GM18858 (cell line): ENCODE measurements at regions not wholly inside any gene's neighbourhood (a gene's known extent, or its start where the extent isn't known, plus 50 kb on each side); places are given as distances from the start of the nearest gene placed in this dataset.

Experiments
- ATAC-seq: cut with Tn5 transposase; IDR thresholded peaks from one replicate; pipeline ENCODE4 v1.9.1; 2021; ENCODE audit not compliant: unreplicated experiment

DNA sequence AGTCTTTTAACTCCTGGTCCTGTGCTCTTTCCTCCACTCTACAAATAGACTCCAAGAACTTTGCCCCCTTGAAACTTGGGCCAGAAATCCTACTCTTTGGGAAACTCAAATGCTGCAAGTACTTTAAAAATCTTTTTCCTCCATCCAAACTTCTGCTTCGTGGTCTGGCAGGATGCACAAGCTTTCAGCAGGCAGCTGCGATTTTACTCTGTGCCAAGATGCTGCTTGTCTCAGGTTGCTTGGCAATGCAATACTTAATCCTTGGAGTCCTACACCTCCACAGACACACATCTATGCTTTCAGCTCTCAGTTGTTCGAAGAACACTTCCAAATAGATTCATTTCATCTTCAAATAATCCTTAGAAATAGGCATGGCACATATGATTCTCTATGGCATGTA lies 435.3 kb upstream of the USP24 start:
- no peak for ATAC-seq

DNA sequence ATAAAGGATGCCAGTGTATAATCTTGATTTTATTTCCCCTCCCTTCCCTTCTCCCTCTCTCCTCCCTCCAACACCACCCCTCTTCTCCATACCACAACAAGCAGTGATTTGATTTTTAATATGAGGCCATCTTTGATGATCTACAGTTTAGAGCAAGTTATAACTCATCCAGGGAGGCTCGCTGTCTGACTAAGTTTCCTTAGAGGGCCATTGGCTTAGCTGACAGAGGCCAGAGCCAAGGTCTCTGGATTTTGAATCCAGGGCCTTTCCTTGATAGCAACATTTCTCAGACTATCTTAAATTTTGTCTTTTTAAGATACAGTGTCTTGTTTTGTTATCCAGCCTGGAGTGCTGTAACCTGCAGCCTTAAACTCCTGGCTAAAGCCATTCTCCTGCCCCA lies 431.0 kb upstream of the USP24 start:
- no peak for ATAC-seq

DNA sequence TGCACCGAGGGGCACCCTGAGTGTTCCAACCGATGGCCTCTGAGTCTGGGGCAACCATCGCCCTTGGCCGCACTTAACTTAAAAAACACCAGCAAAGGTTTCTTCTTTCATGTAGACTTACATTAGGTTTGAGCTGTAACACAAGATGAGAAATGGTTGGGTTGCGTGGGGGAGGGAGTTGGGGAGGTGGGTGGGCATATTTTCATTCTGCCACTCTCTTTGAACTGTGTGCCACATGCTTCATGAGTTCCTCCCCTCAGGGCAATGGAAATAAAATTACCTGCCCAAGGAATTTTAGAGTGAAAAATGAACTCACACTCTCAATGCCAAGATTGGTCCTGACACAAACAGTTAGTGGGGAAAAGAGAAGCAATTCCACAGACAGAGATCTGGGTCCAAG lies 430.1 kb upstream of the USP24 start:
- no peak for ATAC-seq

DNA sequence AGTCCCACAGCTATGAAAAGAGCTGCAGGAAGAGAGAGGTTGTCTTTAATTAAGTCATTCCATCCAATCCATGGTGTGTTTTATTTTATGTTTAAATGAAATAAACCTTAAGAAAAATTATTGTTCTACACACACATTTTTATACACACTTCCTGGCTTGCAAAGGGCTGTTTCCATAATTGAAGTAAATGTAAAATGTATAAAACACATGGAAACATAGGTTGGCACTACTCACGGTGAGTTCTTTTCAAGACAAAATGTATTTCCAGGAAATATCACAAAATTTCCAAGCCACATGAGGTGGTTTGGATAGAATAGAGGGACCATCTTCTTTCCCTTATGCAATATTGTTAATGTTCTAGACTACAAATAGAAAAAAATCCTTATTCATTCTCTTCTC lies 426.8 kb upstream of the USP24 start:
- no peak for ATAC-seq

DNA sequence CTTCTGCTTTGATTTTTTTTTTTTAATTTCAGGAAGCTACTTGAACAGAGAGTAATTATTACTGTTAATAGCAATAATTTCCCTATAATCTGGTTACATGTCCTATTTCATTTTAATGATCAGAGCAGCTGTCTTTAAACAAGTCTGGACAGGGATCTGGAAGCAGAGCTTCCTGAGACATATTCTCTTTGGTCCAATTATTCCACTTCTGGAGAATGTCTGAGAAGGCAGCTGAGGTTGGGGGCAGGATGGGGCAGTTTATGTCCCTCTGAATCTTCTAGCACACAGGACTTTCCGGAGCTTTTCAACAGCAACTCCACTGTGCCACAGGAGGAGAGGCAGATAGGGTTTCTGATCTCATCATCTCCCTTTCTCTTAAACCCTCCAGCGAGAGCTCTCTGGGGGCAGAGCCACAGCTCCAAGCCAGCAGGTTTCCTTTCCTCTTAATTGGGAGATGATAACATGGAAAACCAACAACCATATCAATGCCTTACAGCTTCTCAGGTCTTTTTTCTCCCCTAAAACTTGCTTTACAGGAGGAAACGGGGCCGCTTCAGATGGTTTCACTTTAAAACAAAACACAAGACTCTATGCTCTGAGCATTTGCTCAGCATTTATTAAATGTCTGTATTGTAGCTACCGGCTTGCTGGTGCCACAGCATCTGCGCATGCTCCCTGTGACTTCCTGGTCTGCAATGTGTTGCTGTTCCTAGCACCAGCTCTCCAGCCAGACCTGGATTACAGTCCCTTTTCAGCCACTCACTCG lies 425.7 kb upstream of the USP24 start:
- peak; percentile 55 for ATAC-seq

DNA sequence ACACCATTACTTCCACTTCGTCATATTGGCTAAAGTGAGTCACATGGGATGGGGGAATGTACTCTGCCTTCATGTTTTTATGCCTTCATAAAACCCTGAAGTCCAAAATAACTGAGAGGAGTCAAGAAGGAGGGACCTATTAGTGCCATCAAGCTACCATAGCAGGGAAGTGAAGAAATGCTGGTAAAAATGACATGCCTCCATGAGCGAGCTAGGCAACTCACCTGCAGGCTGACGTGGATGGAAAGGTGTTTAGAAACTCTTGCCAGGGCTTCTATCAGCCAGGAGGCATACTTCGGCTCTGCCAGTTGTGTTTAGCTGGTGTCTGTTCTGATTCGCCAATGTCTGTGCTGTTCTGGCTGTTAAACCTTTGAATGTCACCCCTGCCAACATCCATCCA lies 424.4 kb upstream of the USP24 start:
- ATAC-seq: no peak

DNA sequence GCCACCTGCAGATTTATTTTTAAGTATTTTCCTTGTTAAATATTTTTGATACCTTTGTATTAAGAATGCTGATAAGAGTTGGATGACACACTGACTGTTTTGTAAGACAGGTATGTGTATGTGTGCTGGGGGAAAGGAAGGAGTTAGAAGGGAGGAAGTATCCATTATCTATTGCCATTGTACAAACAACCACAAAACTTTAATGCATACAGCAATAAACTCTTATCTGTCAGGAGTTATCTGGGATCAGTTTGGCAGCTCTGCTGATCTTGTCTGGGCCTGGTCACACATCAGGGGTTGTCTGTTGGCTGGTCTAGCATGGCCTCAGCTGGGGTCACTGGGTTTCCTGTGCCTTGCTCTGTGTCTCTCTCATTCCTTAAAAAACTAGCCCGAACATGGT lies 423.9 kb upstream of the USP24 start:
- no peak for ATAC-seq

DNA sequence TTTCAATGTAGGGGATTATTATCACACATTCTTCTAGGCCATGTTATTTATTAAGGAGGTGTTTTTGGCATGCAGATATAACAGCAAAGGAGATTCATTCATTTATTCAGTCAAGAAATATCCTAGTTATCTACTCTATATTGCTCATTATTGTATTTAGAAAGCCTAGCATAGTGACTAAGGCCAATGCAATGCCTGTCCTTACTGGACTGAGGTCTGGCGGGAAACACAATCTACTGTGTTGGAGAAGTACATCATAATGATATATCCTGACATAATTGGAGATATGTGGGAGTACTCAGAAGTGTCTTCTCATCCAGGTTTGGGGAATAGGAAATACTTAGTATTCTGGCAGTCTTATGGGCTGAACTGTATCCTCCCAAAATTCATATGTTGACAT lies 421.5 kb upstream of the USP24 start:
- ATAC-seq: no peak

DNA sequence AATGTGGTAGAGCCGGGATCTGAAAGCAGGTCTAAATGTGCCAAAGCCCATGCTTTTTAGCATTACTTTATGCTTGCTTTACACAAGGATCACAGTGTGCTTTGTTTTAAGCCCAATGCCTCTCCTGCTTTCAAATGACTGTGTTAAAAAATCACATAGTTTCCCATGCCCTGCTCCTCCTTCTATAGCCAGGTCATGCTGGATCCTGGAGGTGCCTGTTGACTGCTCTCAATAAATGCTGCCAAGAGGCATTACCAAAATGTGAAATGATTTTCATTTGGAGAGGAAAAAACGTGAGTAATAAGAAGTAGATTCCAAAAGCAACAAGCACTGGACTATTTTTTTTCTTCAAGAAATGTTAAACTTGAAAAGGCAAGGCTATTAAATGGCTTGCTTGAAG lies 420.7 kb upstream of the USP24 start:
- ATAC-seq: no peak

DNA sequence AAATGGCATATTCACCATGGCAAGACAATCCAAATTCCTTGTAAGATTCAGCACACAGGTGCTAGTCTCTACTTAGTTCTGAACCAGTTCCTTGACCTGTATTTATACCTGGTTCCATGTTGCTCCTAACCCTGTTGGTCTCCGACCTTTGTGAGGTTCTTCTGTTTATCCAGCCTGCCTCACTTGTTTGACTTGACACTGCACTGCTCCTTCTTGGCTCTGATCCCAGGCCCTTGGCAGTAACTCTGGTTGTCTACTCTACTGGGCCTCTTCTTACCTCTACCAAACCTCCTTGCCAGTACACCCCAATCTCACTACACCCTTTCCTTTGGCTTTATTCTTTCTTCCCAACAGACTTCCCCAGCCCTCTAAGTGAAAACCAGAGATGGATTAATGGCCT lies 419.4 kb upstream of the USP24 start:
- ATAC-seq: no peak

DNA sequence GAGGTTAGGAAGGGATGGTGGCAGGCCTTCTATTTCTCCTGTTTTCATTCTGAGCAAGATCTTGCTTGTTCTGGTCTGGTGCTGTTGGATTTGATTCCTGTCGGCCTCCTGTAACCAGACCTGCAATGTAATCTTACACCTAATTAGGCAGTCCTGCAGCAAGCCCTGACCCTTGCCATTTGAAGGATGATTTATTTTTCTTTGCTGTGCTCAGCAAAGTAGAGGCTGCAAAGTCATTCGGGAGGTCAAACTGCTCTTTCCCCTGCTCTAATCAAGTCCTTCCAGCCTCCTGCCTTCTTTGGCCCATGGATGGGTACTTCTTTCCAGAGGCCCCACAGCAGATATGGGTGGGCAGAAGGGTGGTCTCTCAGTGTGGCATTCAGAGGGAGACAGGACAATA lies 417.7 kb upstream of the USP24 start:
- ATAC-seq: no peak

DNA sequence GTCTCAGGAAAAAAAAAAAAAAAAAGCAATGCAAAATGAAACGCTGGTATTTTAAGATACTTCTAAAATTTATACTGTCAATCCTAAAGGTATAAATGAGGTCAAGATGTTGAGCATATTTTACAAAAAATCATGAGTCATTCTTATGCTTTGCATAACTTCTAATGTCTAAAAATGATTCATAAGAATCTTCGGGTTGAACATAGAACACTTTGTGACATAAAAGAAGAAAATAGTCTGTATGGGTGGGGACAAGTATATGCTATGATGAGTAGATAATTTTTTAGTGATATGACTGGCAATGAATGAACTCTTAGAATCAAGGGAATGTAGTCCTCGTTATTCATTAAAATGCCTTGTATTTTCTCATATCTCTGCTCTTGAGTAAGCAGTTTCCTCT lies 416.9 kb upstream of the USP24 start:
- ATAC-seq: no peak

DNA sequence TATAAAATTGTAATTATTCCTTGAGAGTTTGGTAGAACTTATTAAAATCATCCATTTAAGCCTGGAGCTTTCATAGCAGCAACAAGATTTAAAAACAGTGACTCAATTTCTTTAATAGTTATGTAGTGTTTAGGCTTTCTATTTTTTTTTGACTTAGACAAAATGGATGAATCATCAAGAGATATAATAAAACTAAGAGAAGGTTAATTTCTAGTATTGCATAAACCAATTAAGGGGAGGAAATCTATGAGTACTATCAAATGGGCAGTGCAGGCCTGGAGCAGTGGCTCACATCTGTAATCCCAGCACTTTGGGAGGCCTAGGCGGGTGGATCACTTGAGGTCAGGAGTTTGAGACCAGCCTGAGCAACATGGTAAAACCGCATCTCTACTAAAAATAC lies 416.3 kb upstream of the USP24 start:
- no peak for ATAC-seq

DNA sequence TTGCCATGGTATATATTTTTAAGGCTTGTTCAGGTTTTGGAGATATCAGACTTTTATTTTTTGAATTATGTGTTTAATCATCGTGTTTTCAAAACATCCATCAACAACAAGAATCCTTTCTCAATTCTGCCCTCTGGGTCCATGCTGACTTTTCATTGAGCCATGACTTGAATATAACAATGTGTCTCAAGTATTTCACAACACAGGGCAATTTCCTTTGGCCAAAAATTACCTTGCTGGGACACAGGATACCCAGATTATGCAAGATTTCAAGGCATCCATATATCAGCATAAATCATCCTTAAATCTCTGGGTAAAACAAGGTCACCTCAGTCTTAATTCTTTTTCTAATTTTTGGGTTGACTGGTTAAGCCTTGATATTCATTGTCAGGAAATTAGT lies 411.2 kb upstream of the USP24 start:
- no peak for ATAC-seq

DNA sequence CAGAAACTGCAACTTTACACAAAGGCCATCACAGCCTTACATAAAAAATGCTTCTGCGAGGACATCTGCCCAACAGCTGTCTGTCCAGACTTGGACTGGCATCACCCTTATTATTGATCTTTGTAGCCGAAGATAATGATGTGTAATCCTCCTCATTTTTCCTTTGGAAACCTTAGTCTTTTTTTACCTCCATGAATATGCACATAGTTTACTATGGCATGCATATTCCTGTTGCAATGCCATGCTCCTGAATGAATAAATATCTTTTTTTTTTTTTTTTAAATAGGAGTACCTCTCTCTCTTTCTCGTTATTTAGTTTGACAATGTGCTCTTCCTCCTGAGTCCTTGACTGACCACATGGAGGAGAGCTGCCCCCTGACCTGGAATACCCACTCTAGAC lies 409.6 kb upstream of the USP24 start:
- ATAC-seq: no peak

DNA sequence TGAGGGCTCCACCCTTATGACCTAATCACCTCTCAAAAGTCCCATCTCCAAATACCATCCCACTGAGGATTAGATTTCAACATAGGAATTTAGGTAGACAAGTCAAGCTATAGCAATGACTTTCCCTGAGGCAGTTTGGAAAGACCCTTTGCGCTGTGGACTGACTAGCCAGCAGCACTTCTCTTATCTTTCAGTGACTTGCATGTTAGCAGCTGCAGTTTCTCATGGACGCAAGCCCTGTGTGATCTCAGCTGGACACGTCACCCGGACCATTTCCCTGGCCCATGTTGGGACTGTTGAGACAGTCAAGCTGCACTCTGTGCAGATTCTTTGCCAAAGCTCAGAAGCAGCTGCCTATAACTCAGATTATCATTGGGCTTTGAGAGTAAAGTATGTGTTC lies 408.1 kb upstream of the USP24 start:
- no peak for ATAC-seq

DNA sequence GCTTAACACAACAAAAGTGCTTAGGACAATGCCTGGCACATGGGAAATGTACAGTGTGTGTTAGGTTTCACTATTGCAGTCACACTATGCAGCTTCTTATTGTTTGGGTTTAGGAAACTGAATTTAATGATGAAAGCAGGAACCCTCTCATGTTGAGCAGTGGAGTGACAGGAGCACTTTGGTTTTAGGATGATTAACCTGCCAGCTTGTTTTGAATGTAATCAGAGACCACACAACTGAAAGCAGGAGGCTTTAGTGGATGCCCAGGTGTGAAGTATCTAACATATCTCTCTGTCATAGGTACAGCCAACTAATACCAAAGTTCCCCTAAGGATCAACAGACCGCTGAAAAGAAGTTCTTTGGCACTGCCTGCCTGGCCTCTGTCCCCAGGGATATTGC lies 406.9 kb upstream of the USP24 start:
- ATAC-seq: no peak

DNA sequence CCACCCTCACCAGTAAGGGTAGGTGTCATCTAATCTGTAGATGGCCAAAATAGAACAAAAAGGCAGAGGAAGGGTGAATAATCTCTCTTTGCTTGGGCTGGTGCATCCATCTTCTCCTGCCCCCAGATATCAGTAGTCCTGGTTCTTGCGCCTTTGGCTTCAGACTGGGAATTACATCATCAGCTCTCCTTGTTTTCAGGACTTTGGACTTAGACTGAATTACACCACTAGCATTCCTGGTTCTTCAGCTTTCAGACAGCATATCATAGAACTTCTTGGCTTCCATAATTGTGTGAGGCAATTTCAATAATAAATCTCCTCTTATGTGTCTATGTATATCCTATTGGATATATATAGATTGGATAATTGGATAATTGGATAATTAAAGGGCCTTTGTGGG lies 403.0 kb upstream of the USP24 start:
- no peak for ATAC-seq

DNA sequence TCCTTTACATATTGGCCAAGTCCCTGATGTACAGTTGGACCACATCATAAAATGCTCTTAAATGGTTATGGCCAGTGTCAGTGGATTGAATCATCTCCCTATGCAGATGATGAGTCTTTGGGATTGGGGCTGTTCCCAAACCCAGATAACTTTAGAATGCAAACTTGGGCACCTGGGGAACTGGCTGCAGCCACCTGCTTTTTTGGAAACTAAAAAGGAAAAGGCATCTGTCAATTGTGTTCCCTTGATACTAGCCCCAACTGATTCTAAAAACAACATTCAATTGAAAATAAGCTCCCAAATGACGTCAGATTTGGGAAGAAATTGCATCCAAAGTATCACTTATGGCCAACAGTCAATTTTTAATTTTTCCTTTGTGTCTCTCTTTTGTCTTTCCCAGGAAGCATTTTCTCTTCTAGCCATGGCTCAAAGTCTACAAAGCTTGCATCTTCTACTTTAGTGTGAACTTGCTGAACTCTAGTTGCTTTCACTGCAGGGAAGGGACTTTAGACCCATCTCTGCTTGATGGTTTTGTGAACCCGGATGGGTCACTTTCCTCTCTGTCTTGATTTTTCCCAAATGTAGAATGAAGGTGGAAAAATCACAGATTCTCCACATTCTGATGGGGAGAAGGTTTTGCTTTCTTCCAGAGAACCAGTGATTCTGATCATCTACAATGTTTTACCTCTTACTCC lies 402.3 kb upstream of the USP24 start:
- ATAC-seq: no peak

DNA sequence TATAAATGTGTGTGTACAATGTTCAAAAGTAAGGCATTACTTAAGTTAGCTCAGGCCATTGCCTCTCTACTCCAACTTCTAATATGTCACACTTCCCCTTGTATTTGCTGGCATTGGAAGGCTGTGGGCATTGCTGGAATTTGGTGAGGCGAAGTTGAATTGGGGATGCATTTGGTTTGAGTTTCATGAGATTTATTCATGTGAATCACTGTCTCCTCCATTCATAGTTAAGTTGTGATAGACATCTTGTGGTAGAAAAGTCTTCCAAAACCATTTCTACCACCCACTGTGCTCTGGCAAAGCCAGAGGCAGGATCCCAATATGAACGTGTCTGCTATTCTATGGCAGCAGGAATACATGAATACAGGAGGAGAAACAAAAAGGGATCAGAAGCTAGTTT lies 397.8 kb upstream of the USP24 start:
- ATAC-seq: no peak

DNA sequence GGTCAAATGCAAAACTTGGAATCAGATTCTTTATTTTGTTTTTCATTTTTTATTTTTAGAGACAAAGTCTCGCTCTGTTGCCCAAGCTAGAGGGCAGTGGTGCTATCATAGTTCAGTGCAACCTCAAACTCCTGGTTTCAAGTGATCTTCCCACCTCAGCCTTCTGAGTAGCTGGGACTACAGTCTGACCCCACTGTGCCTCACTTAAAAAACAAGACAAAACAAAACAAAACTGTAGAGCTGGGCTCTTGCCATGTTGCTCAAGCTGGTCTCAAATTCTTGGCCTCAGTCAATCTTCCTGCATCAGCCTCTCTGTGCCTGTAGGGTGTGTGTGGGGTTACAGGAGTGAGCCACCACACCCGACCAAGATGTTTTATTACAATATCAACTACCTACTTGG lies 396.0 kb upstream of the USP24 start:
- no peak for ATAC-seq

DNA sequence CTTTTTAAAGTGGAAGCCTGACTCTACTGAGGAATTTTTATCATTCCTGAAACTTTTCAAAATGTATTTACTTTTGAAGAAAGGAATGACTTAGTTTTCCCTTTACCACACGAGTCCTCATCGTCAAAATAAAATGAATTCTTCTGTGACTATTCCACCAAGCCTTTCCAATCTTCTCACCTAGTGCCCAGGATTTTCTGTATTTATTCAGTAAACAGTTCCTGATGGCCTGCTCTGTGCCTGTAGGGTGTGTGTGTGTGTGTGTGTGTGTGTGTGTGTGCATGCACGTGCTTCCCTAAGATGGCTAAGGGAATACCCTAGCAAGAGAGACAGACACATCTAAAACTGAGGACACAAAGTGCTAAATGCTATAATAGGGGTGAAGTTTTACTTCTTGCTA lies 395.0 kb upstream of the USP24 start:
- no peak for ATAC-seq

DNA sequence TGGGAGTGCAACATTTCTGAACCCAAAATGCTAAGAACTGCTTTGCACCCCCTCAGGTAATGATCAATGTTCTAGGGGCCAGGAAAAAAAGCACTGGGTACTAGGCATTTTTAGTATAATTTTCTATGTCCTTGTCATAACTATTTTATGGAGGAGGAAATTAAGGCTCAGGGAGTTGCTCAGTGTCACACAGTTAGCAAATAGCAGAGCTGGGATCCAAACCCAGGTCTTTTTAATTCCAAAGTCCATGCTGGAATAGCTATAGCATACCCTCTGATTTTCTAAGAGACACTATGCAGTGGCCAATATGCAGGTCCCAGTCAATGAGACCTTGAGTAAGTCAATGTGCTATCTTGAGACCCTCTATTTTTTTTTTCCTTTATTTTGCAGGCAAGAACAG lies 394.5 kb upstream of the USP24 start:
- no peak for ATAC-seq
